ENCODE measurements at regions not wholly inside any gene's neighbourhood (a gene's known extent, or its start where the extent isn't known, plus 50 kb on each side); places are given as distances from the start of the nearest gene placed in this dataset.

DNA sequence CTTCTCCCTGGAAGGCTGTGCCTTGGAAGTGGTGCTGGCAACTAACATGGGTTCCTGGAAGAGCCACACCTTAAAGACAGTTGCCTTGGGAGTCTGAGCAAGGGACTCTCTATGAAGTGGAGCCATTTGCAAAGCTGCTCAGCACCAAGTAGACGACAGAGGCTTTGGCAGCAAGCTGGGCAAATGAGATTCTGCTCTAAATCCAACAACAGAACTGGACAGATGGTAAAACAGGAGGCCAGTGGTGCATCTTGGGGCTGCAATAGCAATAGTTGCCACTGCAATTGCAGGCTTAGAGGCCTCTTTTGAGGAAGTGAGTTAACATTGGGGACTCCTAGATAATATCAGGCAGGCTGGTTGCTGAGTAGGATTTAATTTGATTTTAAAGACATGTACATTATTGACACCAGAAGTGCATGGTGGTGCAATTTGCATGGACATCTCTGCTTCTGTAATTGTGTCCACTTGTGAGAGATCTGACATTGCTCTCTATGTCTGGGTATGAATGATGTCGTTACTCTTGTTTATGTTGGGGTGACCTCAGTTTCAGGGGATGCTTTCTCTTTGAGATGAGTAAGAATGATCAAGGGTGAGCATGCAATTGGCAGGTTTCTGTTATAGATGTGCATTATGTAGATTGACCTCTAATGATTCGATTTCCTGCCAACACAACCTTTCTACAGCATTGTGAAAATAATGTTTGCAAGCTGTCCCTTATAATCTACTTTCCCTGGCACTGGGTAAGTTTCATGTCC is 568.3 kb upstream of the MEX3C start:
- TF ChIP-seq POLR2A (IDR thresholded peaks at IDR 0.05; ENCODE audit: low read length) (no peak), GATA1 (IDR thresholded peaks at IDR 0.05; ENCODE audit: low read depth, low read length) (no peak)
